WTC11 (cell line): ENCODE measurements at regions not wholly inside any gene's neighbourhood (a gene's known extent, or its start where the extent isn't known, plus 50 kb on each side); places are given as distances from the start of the nearest gene placed in this dataset.

Experiments used
- ATAC-seq: fragments of 200-7000 bp; cut with Tn5 transposase; 2 replicates; pipeline ENCODE4 v1.10.0; 2021; ENCODE audit warnings: mild to moderate bottlenecking, moderate library complexity
- CTCF ChIA-PET: fragments of 300-600 bp; sonication (Branson Sonifier 250); formaldehyde crosslinking; loops from one replicate; lab custom pipeline; 2021; ENCODE audit warnings: antibody characterized with exemption; lab: Charles Lee
- POLR2A ChIA-PET: fragments of 350-600 bp; sonication (Branson Sonifier 250); formaldehyde crosslinking; loops from one replicate; lab custom pipeline; 2021; ENCODE audit warnings: antibody characterized with exemption; lab: Charles Lee
- DNase-seq: peaks from one replicate; pipeline ENCODE4 v3.0.0; 2021; ENCODE audit warnings: low spot score
- H3K27ac Mint-ChIP-seq: 2 replicates; pipeline ENCODE4 v1.8.0; 2021; ENCODE audit warnings: mixed read lengths
- H3K27me3 Mint-ChIP-seq: 2 replicates; pipeline ENCODE4 v1.8.0; 2021; ENCODE audit warnings: low read depth, mild to moderate bottlenecking, moderate library complexity, mixed read lengths
- H3K36me3 Mint-ChIP-seq: 2 replicates; pipeline ENCODE4 v1.8.0; 2021; ENCODE audit warnings: mixed read lengths
- H3K4me1 Mint-ChIP-seq: 2 replicates; pipeline ENCODE4 v1.8.0; 2022; ENCODE audit warnings: mixed read lengths
- H3K4me3 Mint-ChIP-seq: 2 replicates; pipeline ENCODE4 v1.8.0; 2021; ENCODE audit warnings: mild to moderate bottlenecking, moderate library complexity, mixed read lengths
- H3K9me3 Mint-ChIP-seq: 2 replicates; pipeline ENCODE4 v1.8.0; 2021; ENCODE audit warnings: mixed read lengths
- CREM ChIP-seq: sonication (generic); formaldehyde crosslinking; IDR thresholded peaks from 2 replicates; pipeline ENCODE4 v1.8.1; 2022; ENCODE audit warnings: mild to moderate bottlenecking, missing genetic modification reagents, moderate library complexity
- EMX1 ChIP-seq: fragments of 250-450 bp; sonication (Bioruptor Pico); IDR thresholded peaks from 2 replicates; pipeline ENCODE4 v1.8.0; 2021; ENCODE audit warnings: mild to moderate bottlenecking
- ETV6 ChIP-seq: sonication (generic); formaldehyde crosslinking; IDR thresholded peaks from 2 replicates; pipeline ENCODE4 v1.8.1; 2022; ENCODE audit warnings: mild to moderate bottlenecking, missing genetic modification reagents
- FOXJ3 ChIP-seq: sonication (generic); formaldehyde crosslinking; IDR thresholded peaks from 2 replicates; pipeline ENCODE4 v1.9.0; 2021; ENCODE audit warnings: missing genetic modification reagents, mild to moderate bottlenecking, borderline replicate concordance
- GTF2I ChIP-seq: fragments of 250-450 bp; sonication (Bioruptor Pico); conservative IDR thresholded peaks from 2 replicates; pipeline ENCODE4 v1.4.0; 2021; ENCODE audit warnings: mild to moderate bottlenecking
- IRF2 ChIP-seq: sonication (generic); formaldehyde crosslinking; IDR thresholded peaks from 2 replicates; pipeline ENCODE4 v1.8.0; 2022; ENCODE audit warnings: low read depth, missing genetic modification reagents, borderline replicate concordance
- KAT7 ChIP-seq: sonication (generic); formaldehyde crosslinking; IDR thresholded peaks from 2 replicates; pipeline ENCODE4 v1.8.1; 2023; ENCODE audit warnings: missing genetic modification reagents, mild to moderate bottlenecking, borderline replicate concordance
- MXD4 ChIP-seq: fragments of 250-450 bp; sonication (Bioruptor Pico); IDR thresholded peaks from 2 replicates; pipeline ENCODE4 v1.8.0; 2021; ENCODE audit warnings: mild to moderate bottlenecking, moderate library complexity, borderline replicate concordance
- SMAD3 ChIP-seq: sonication (generic); formaldehyde crosslinking; IDR thresholded peaks from 2 replicates; pipeline ENCODE4 v1.8.0; 2022; ENCODE audit warnings: missing genetic modification reagents, mild to moderate bottlenecking, borderline replicate concordance
- SP1 ChIP-seq: sonication (generic); formaldehyde crosslinking; conservative IDR thresholded peaks from 2 replicates; pipeline ENCODE4 v1.8.1; 2022; ENCODE audit warnings: missing genetic modification reagents
- TP53 ChIP-seq: sonication (generic); formaldehyde crosslinking; IDR thresholded peaks from 2 replicates; pipeline ENCODE4 v1.8.1; 2023; ENCODE audit warnings: mild to moderate bottlenecking, missing genetic modification reagents
- ZBTB21 ChIP-seq: sonication (generic); formaldehyde crosslinking; IDR thresholded peaks from 2 replicates; pipeline ENCODE4 v1.8.1; 2023; ENCODE audit warnings: mild to moderate bottlenecking, missing genetic modification reagents, borderline replicate concordance
- ZNF232 ChIP-seq: sonication (generic); formaldehyde crosslinking; IDR thresholded peaks from 2 replicates; pipeline ENCODE4 v1.8.0; 2022; ENCODE audit warnings: mild to moderate bottlenecking, missing genetic modification reagents
- ZNF317 ChIP-seq: sonication (generic); formaldehyde crosslinking; IDR thresholded peaks from 2 replicates; pipeline ENCODE4 v1.8.1; 2023; ENCODE audit warnings: low read depth, mild to moderate bottlenecking, moderate library complexity, missing genetic modification reagents, borderline replicate concordance
- ZNF416 ChIP-seq: fragments of 250-450 bp; sonication (Bioruptor Pico); IDR thresholded peaks from 2 replicates; pipeline ENCODE4 v1.9.0; 2021; ENCODE audit warnings: mild to moderate bottlenecking, inconsistent platforms
- ZNF423 ChIP-seq: fragments of 250-450 bp; sonication (Bioruptor Pico); IDR thresholded peaks from 2 replicates; pipeline ENCODE4 v2.1.2; 2022; ENCODE audit warnings: mild to moderate bottlenecking, moderate library complexity
- TF ChIP-seq, protein P1 (sequence below): sonication (generic); formaldehyde crosslinking; IDR thresholded peaks from 2 replicates; pipeline ENCODE4 v1.8.1; 2022; ENCODE audit warnings: missing genetic modification reagents, borderline replicate concordance
- TF ChIP-seq, protein P2 (sequence below): sonication (generic); formaldehyde crosslinking; IDR thresholded peaks from 2 replicates; pipeline ENCODE4 v1.8.1; 2023; ENCODE audit warnings: mild to moderate bottlenecking, moderate library complexity, missing genetic modification reagents
- TF ChIP-seq, protein P3 (sequence below): fragments of 250-450 bp; sonication (Bioruptor Pico); IDR thresholded peaks from 2 replicates; pipeline ENCODE4 v2.1.2; 2022; ENCODE audit warnings: mild to moderate bottlenecking, moderate library complexity
- TF ChIP-seq, protein P4 (sequence below): sonication (generic); formaldehyde crosslinking; IDR thresholded peaks from 2 replicates; pipeline ENCODE4 v1.8.0; 2022; ENCODE audit warnings: mild to moderate bottlenecking, missing genetic modification reagents
- TF ChIP-seq, protein P5 (sequence below): sonication (generic); formaldehyde crosslinking; IDR thresholded peaks from 2 replicates; pipeline ENCODE4 v1.8.1; 2022; ENCODE audit warnings: mild to moderate bottlenecking, missing genetic modification reagents, moderate library complexity, borderline replicate concordance

DNA sequence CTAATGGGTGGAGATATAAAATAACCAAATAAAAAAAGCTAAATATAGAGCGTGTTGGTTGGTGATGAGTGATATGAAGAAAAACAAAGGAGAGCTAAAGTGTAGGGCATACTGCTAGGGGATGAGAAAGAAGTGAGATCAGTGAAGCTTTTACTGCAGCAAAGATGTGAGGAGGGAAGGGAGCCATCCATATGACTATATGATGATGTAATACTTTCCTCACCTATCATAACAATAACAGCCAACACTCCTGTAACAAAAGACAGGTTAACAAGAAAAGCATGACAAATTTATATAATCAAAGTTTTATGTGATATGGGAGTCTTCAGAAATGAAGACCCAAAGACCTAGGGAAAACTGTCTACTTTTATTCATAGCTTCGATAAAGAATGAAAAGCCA, 57.4 kb upstream of the LRFN5 start (continued):
- TF ChIP-seq, protein P1, sequence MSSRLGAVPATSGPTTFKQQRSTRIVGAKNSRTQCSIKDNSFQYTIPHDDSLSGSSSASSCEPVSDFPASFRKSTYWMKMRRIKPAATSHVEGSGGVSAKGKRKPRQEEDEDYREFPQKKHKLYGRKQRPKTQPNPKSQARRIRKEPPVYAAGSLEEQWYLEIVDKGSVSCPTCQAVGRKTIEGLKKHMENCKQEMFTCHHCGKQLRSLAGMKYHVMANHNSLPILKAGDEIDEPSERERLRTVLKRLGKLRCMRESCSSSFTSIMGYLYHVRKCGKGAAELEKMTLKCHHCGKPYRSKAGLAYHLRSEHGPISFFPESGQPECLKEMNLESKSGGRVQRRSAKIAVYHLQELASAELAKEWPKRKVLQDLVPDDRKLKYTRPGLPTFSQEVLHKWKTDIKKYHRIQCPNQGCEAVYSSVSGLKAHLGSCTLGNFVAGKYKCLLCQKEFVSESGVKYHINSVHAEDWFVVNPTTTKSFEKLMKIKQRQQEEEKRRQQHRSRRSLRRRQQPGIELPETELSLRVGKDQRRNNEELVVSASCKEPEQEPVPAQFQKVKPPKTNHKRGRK, result no peak
- no peak for TF ChIP-seq ZNF416 (CRISPR knock-in tag)

DNA sequence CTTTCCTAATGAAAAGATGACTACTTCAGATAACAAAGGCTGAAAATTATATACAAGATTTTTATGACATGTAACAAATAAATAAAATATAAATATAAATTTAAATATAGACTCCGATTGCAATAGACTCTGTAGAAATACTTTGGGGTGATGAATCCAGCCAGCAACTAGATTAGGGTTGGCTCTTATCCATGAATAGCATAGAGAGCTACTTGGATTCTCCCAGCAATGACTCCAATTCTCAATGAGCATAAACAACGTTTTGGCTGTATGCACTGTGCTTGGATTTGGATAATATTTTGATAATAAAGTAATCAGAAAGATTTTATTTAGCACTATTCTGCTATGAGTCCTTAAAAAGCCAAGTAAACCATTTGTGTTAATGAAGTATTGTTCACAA, 58.0 kb upstream of the LRFN5 start:
- ATAC-seq, result no peak
- Mint-ChIP-seq H3K4me3 (no peak overlapping the region), H3K36me3 (no peaks in the 10 kb centered on the region), H3K4me1 (peaks cover 4% of the 10 kb centered on the region; the same call in 1 of the 2 replicates), H3K27ac (no peak overlapping the region), H3K9me3 (no peaks in the 10 kb centered on the region), H3K27me3 (no peaks in the 10 kb centered on the region)
- TF ChIP-seq, protein P2, sequence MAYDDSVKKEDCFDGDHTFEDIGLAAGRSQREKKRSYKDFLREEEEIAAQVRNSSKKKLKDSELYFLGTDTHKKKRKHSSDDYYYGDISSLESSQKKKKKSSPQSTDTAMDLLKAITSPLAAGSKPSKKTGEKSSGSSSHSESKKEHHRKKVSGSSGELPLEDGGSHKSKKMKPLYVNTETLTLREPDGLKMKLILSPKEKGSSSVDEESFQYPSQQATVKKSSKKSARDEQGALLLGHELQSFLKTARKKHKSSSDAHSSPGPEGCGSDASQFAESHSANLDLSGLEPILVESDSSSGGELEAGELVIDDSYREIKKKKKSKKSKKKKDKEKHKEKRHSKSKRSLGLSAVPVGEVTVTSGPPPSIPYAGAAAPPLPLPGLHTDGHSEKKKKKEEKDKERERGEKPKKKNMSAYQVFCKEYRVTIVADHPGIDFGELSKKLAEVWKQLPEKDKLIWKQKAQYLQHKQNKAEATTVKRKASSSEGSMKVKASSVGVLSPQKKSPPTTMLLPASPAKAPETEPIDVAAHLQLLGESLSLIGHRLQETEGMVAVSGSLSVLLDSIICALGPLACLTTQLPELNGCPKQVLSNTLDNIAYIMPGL (CRISPR knock-in tag), result no peak
- TF ChIP-seq, protein P3, sequence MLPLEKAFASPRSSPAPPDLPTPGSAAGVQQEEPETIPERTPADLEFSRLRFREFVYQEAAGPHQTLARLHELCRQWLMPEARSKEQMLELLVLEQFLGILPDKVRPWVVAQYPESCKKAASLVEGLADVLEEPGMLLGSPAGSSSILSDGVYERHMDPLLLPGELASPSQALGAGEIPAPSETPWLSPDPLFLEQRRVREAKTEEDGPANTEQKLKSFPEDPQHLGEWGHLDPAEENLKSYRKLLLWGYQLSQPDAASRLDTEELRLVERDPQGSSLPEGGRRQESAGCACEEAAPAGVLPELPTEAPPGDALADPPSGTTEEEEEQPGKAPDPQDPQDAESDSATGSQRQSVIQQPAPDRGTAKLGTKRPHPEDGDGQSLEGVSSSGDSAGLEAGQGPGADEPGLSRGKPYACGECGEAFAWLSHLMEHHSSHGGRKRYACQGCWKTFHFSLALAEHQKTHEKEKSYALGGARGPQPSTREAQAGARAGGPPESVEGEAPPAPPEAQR, result no peak
- TF ChIP-seq IRF2 (CRISPR knock-in tag) (no peak), SMAD3 (CRISPR knock-in tag) (no peak), KAT7 (CRISPR knock-in tag) (no peak), ZNF423 (CRISPR knock-in tag) (no peak), FOXJ3 (CRISPR knock-in tag) (no peak), SP1 (CRISPR knock-in tag) (no peak), GTF2I (CRISPR knock-in tag) (no peak), MXD4 (CRISPR knock-in tag) (no peak), ETV6 (CRISPR knock-in tag) (no peak), CREM (no peak), ZBTB21 (CRISPR knock-in tag) (no peak), EMX1 (CRISPR knock-in tag) (no peak), TP53 (CRISPR knock-in tag) (no peak), ZNF317 (CRISPR knock-in tag) (no peak), ZNF232 (no peak)
- TF ChIP-seq, protein P4, sequence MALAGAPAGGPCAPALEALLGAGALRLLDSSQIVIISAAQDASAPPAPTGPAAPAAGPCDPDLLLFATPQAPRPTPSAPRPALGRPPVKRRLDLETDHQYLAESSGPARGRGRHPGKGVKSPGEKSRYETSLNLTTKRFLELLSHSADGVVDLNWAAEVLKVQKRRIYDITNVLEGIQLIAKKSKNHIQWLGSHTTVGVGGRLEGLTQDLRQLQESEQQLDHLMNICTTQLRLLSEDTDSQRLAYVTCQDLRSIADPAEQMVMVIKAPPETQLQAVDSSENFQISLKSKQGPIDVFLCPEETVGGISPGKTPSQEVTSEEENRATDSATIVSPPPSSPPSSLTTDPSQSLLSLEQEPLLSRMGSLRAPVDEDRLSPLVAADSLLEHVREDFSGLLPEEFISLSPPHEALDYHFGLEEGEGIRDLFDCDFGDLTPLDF (CRISPR knock-in tag), result no peak
- TF ChIP-seq, protein P1, result no peak
- TF ChIP-seq, protein P5, sequence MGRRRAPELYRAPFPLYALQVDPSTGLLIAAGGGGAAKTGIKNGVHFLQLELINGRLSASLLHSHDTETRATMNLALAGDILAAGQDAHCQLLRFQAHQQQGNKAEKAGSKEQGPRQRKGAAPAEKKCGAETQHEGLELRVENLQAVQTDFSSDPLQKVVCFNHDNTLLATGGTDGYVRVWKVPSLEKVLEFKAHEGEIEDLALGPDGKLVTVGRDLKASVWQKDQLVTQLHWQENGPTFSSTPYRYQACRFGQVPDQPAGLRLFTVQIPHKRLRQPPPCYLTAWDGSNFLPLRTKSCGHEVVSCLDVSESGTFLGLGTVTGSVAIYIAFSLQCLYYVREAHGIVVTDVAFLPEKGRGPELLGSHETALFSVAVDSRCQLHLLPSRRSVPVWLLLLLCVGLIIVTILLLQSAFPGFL (CRISPR knock-in tag), result no peak
- CTCF ChIA-PET, result no interaction called here
- DNase-seq, result no peak
- POLR2A ChIA-PET, result no interaction called here
